SK-N-SH treated with all-trans-retinoic acid at 6 μM for 48 hours (cell line): ENCODE measurements at regions not wholly inside any gene's neighbourhood (a gene's known extent, or its start where the extent isn't known, plus 50 kb on each side); places are given as distances from the start of the nearest gene placed in this dataset.

ENCODE experiments used
- ATAC-seq: fragments of 200-7000 bp; cut with Tn5 transposase; 3 replicates; pipeline ENCODE4 v1.9.1; 2020; ENCODE audit warnings: mild to moderate bottlenecking, moderate library complexity
- ARNTL ChIP-seq: fragments of 450-650 bp; formaldehyde crosslinking; IDR thresholded peaks from 2 replicates; pipeline ENCODE4 v1.5.0; 2020; ENCODE audit warnings: low read depth, mild to moderate bottlenecking, moderate library complexity, borderline replicate concordance
- BACH2 ChIP-seq: fragments of 250-450 bp; sonication (Bioruptor Pico); IDR thresholded peaks from 2 replicates; pipeline ENCODE4 v1.9.0; 2021; ENCODE audit warnings: mild to moderate bottlenecking, borderline replicate concordance
- ISL1 ChIP-seq: fragments of 250-450 bp; sonication (Bioruptor Pico); IDR thresholded peaks from 2 replicates; pipeline ENCODE4 v2.1.2; 2022; ENCODE audit warnings: mild to moderate bottlenecking, moderate library complexity
- OSR1 ChIP-seq: fragments of 250-450 bp; sonication (Bioruptor Pico); IDR thresholded peaks from 2 replicates; pipeline ENCODE4 v1.8.0; 2022; ENCODE audit warnings: moderate library complexity, mild to moderate bottlenecking, inconsistent platforms
- PATZ1 ChIP-seq: fragments of 250-450 bp; sonication (Bioruptor Pico); IDR thresholded peaks from 2 replicates; pipeline ENCODE4 v1.8.0; 2020; ENCODE audit warnings: mild to moderate bottlenecking, moderate library complexity, borderline replicate concordance
- POU6F1 ChIP-seq: fragments of 250-450 bp; sonication (Bioruptor Pico); IDR thresholded peaks from 2 replicates; pipeline ENCODE4 v1.8.0; 2021; ENCODE audit warnings: low read depth, mild to moderate bottlenecking, moderate library complexity, borderline replicate concordance
- PPARA ChIP-seq: fragments of 250-450 bp; sonication (Bioruptor Pico); IDR thresholded peaks from 2 replicates; pipeline ENCODE4 v1.5.0; 2020; ENCODE audit warnings: mild to moderate bottlenecking, borderline replicate concordance
- RARB ChIP-seq: fragments of 250-450 bp; sonication (Bioruptor Pico); IDR thresholded peaks from 2 replicates; pipeline ENCODE4 v1.8.0; 2021; ENCODE audit warnings: mild to moderate bottlenecking, moderate library complexity
- SNAI2 ChIP-seq: fragments of 250-450 bp; sonication (Bioruptor Pico); IDR thresholded peaks from 2 replicates; pipeline ENCODE4 v1.5.0; 2020; ENCODE audit warnings: mild to moderate bottlenecking, moderate library complexity
- TCF4 ChIP-seq: fragments of 250-450 bp; sonication (Bioruptor Pico); IDR thresholded peaks from 2 replicates; pipeline ENCODE4 v1.8.0; 2021; ENCODE audit warnings: mild to moderate bottlenecking, moderate library complexity, borderline replicate concordance
- TOX ChIP-seq: fragments of 250-450 bp; sonication (Bioruptor Pico); IDR thresholded peaks from 2 replicates; pipeline ENCODE4 v1.8.0; 2021; ENCODE audit warnings: mild to moderate bottlenecking, moderate library complexity, borderline replicate concordance
- TSHZ2 ChIP-seq: fragments of 250-450 bp; sonication (Bioruptor Pico); IDR thresholded peaks from 2 replicates; pipeline ENCODE4 v1.5.0; 2020; ENCODE audit warnings: mild to moderate bottlenecking, moderate library complexity
- ZC3H10 ChIP-seq: fragments of 250-450 bp; sonication (Bioruptor Pico); IDR thresholded peaks from 2 replicates; pipeline ENCODE4 v1.5.1; 2021; ENCODE audit warnings: mild to moderate bottlenecking, moderate library complexity
- ZFP30 ChIP-seq: fragments of 450-650 bp; formaldehyde crosslinking; IDR thresholded peaks from 2 replicates; pipeline ENCODE4 v1.5.0; 2022; ENCODE audit warnings: mild to moderate bottlenecking, moderate library complexity
- ZNF565 ChIP-seq: fragments of 450-650 bp; formaldehyde crosslinking; conservative IDR thresholded peaks from 2 replicates; pipeline ENCODE4 v1.5.0; 2020; ENCODE audit warnings: low read depth, mild to moderate bottlenecking, moderate library complexity
- ZNF70 ChIP-seq: fragments of 450-650 bp; formaldehyde crosslinking; IDR thresholded peaks from 2 replicates; pipeline ENCODE4 v1.5.0; 2020; ENCODE audit warnings: mild to moderate bottlenecking, moderate library complexity
- ZNF8 ChIP-seq: fragments of 450-650 bp; formaldehyde crosslinking; IDR thresholded peaks from 2 replicates; pipeline ENCODE4 v1.5.0; 2020; ENCODE audit warnings: mild to moderate bottlenecking, moderate library complexity
- TF ChIP-seq, protein P1 (sequence below): fragments of 250-450 bp; sonication (Bioruptor Pico); IDR thresholded peaks from 2 replicates; pipeline ENCODE4 v1.5.1; 2020; ENCODE audit warnings: low read depth, mild to moderate bottlenecking, moderate library complexity

DNA sequence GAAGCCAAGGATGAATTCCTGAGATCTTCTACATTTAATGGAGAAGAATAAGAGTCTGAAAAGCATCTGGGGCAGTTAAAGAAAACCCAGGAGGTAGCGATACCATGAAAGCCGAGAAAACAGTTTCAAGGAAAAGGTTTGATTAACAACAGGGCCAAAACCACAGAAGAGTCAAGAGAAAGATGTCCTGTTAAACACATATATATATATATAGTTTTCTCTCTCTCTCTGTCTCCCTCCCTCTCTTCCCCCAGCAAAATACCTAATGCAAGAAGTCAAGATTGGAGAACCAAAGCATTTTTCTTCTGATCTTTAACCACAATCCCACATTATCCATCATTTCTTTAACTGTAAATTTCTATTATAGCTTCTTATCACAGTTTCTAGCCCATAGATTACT, 261.4 kb downstream of the SNX13 start:
- no peak for ATAC-seq
- no peak for TF ChIP-seq TOX (CRISPR knock-in tag)

DNA sequence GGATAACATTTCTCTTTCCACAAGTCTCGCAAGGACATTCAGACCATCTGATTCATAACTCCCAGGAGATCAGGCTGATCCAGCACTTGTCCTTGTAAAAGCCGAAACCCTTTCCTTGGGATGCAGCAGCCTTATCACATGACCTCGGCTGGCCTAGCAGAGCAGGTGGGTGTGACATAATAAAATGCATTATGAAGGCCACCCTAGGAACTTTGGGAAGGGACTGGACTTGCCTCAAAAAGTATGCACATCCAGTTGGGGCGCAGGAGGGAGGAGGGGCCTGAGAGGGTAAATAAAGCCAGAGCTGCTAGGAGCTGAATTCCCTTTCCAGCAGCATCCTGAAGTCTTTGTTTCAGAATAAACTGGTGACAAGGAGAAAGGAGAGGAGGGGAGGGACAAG, 260.8 kb downstream of the SNX13 start:
- TF ChIP-seq PATZ1 (CRISPR knock-in tag): no peak
- no peak for TF ChIP-seq ISL1
- no peak for TF ChIP-seq PPARA (CRISPR knock-in tag)
- TF ChIP-seq SNAI2 (CRISPR knock-in tag): no peak
- TF ChIP-seq ZNF565 (CRISPR knock-in tag): no peak
- no peak for TF ChIP-seq TCF4 (CRISPR knock-in tag)
- TF ChIP-seq BACH2 (CRISPR knock-in tag): no peak
- TF ChIP-seq TOX (CRISPR knock-in tag): no peak
- TF ChIP-seq OSR1 (CRISPR knock-in tag): no peak
- peak; percentile 41 for ATAC-seq

GRCh38 chr7:17680026-17680425, 260.3 kb downstream of the SNX13 start:
- ATAC-seq: peak; percentile 63
- no peak for TF ChIP-seq TCF4 (CRISPR knock-in tag)
- no peak for TF ChIP-seq BACH2 (CRISPR knock-in tag)
- TF ChIP-seq PATZ1 (CRISPR knock-in tag): no peak
- no peak for TF ChIP-seq RARB (CRISPR knock-in tag)
- TF ChIP-seq ARNTL (CRISPR knock-in tag): no peak
- no peak for TF ChIP-seq ZNF70 (CRISPR knock-in tag)
- TF ChIP-seq SNAI2 (CRISPR knock-in tag): no peak
- TF ChIP-seq ZFP30 (CRISPR knock-in tag): no peak
- TF ChIP-seq TOX (CRISPR knock-in tag): no peak
- no peak for TF ChIP-seq ZC3H10 (CRISPR knock-in tag)
- TF ChIP-seq OSR1 (CRISPR knock-in tag): no peak

GRCh38 chr7:17680943-17681351, 259.3 kb downstream of the SNX13 start:
- ATAC-seq: no peak
- TF ChIP-seq TCF4 (CRISPR knock-in tag) (no peak), ZFP30 (CRISPR knock-in tag) (no peak), ZNF8 (CRISPR knock-in tag) (no peak), SNAI2 (CRISPR knock-in tag) (no peak)

GRCh38 chr7:17681965-17682364, 258.3 kb downstream of the SNX13 start:
- peak; percentile 27; the same call in 2 of the 3 replicates for ATAC-seq
- no peak for TF ChIP-seq ZFP30 (CRISPR knock-in tag)
- no peak for TF ChIP-seq TSHZ2 (CRISPR knock-in tag)
- no peak for TF ChIP-seq SNAI2 (CRISPR knock-in tag)
- TF ChIP-seq POU6F1 (CRISPR knock-in tag): no peak
- TF ChIP-seq ZC3H10 (CRISPR knock-in tag): no peak
- TF ChIP-seq, protein P1, sequence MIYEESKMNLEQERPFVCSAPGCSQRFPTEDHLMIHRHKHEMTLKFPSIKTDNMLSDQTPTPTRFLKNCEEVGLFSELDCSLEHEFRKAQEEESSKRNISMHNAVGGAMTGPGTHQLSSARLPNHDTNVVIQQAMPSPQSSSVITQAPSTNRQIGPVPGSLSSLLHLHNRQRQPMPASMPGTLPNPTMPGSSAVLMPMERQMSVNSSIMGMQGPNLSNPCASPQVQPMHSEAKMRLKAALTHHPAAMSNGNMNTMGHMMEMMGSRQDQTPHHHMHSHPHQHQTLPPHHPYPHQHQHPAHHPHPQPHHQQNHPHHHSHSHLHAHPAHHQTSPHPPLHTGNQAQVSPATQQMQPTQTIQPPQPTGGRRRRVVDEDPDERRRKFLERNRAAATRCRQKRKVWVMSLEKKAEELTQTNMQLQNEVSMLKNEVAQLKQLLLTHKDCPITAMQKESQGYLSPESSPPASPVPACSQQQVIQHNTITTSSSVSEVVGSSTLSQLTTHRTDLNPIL (CRISPR knock-in tag): no peak
- TF ChIP-seq OSR1 (CRISPR knock-in tag): no peak
- no peak for TF ChIP-seq ZNF8 (CRISPR knock-in tag)
- no peak for TF ChIP-seq ARNTL (CRISPR knock-in tag)
- TF ChIP-seq ZNF565 (CRISPR knock-in tag): no peak
- TF ChIP-seq PATZ1 (CRISPR knock-in tag): no peak
- TF ChIP-seq ZNF70 (CRISPR knock-in tag): no peak
- no peak for TF ChIP-seq TCF4 (CRISPR knock-in tag)
